ENCODE measurements at regions not wholly inside any gene's neighbourhood (a gene's known extent, or its start where the extent isn't known, plus 50 kb on each side); places are given as distances from the start of the nearest gene placed in this dataset.

DNA sequence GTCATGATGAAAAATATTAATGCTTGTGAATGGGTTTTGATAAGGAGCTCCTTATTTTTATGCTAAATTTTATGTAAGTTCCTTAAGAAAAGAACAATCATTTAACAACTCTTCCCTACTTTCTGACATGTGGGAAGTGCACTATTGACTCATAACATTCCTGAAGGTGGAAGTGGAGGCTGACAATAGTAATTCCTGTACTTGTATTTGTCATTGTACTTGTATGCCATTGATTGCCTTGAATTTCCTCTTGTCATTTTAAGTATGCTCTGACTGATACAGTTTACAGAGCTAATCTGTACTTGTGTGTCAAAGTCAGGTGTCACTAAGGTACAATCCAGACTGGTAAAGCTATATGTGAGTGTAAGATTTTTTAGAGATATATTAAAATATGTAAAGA lies 440.0 kb downstream of the SLC16A7 start:
- no peaks in the 10 kb centered on the region for H3K9me2 ChIP-seq (replicated peaks; ENCODE audit: insufficient read depth)
- DNase-seq (ENCODE audit: low spot score) = no peak
- TF ChIP-seq EZH2 (IDR thresholded peaks at IDR 0.05; ENCODE audit: borderline replicate concordance) = no peak
- no peak for TF ChIP-seq EZH2phosphoT487 (IDR thresholded peaks at IDR 0.05; ENCODE audit: low read depth, severe bottlenecking, unreplicated experiment)
- TF ChIP-seq, protein P1, sequence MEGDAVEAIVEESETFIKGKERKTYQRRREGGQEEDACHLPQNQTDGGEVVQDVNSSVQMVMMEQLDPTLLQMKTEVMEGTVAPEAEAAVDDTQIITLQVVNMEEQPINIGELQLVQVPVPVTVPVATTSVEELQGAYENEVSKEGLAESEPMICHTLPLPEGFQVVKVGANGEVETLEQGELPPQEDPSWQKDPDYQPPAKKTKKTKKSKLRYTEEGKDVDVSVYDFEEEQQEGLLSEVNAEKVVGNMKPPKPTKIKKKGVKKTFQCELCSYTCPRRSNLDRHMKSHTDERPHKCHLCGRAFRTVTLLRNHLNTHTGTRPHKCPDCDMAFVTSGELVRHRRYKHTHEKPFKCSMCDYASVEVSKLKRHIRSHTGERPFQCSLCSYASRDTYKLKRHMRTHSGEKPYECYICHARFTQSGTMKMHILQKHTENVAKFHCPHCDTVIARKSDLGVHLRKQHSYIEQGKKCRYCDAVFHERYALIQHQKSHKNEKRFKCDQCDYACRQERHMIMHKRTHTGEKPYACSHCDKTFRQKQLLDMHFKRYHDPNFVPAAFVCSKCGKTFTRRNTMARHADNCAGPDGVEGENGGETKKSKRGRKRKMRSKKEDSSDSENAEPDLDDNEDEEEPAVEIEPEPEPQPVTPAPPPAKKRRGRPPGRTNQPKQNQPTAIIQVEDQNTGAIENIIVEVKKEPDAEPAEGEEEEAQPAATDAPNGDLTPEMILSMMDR (IDR thresholded peaks at IDR 0.05; ENCODE audit: poor library complexity) = no peak
- no peaks in the 10 kb centered on the region for H3K4me1 ChIP-seq (ENCODE audit: insufficient read depth)
- H3K36me3 ChIP-seq (replicated peaks; ENCODE audit: insufficient read depth, low read depth) = no peaks in the 10 kb centered on the region
- H3K27me3 ChIP-seq = no peaks in the 10 kb centered on the region
- no peaks in the 10 kb centered on the region for H3K9me3 ChIP-seq (ENCODE audit: low read depth)
- no peak overlapping the region for H3K27ac ChIP-seq
- no peak overlapping the region for H2AFZ ChIP-seq
- H3K4me3 ChIP-seq = no peak overlapping the region
- H3K79me2 ChIP-seq = no peaks in the 10 kb centered on the region
- H3K4me2 ChIP-seq = no peak overlapping the region
- H4K20me1 ChIP-seq (ENCODE audit: insufficient read depth, poor library complexity, severe bottlenecking) = no peaks in the 10 kb centered on the region

DNA sequence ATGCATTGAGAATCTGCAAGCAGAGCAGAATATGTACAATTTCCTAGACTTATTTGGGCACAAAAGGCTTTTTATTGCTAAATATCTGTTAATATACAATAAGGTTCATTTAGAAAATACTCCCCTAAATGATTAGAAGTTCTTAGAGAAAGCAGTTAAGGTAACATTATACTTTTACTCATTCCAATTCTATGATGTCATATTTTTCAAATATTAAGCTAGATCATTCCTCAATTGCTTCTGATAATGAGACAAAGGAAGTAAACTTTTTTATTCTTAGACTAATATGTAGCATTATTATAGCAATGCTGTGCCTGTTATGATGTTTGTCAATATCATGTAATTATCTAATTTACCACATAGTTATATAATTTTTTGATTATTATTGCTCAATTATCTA lies 447.0 kb downstream of the SLC16A7 start:
- Histone ChIP-seq H3K9me3 (ENCODE audit: low read depth) (no peaks in the 10 kb centered on the region), H3K27ac (no peak overlapping the region), H3K4me1 (ENCODE audit: insufficient read depth) (no peaks in the 10 kb centered on the region), H3K36me3 (replicated peaks; ENCODE audit: insufficient read depth, low read depth) (no peaks in the 10 kb centered on the region), H2AFZ (no peak overlapping the region), H3K9me2 (replicated peaks; ENCODE audit: insufficient read depth) (no peaks in the 10 kb centered on the region), H3K27me3 (no peaks in the 10 kb centered on the region), H4K20me1 (ENCODE audit: insufficient read depth, poor library complexity, severe bottlenecking) (no peaks in the 10 kb centered on the region), H3K4me2 (no peak overlapping the region), H3K79me2 (no peaks in the 10 kb centered on the region), H3K4me3 (no peak overlapping the region)
- DNase-seq (ENCODE audit: low spot score) = no peak
- TF ChIP-seq EZH2 (IDR thresholded peaks at IDR 0.05; ENCODE audit: borderline replicate concordance) = no peak
- no peak for TF ChIP-seq EZH2phosphoT487 (IDR thresholded peaks at IDR 0.05; ENCODE audit: low read depth, severe bottlenecking, unreplicated experiment)
- TF ChIP-seq, protein P1 (IDR thresholded peaks at IDR 0.05; ENCODE audit: poor library complexity) = no peak

DNA sequence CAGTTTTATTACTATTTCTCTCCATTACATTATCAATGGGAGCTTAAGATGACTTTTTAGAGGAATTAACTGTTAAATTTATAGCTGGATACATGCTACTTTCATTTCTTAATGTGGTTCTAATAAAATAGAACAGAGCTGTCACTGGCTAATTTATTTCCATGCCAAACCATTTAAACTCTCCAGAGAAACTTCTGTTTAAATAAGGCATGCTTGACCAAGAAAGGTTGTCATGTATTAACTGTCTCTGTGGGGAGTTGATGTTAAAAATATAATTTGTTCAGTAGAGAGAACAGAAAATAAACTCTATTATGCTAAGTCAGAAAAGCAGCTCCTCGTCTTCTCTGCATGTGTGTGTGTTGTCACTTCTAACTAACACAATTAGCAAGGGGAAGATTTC lies 447.4 kb downstream of the SLC16A7 start:
- DNase-seq (ENCODE audit: low spot score) = no peak
- Histone ChIP-seq H3K4me1 (ENCODE audit: insufficient read depth) (no peaks in the 10 kb centered on the region), H3K9me2 (replicated peaks; ENCODE audit: insufficient read depth) (no peaks in the 10 kb centered on the region), H4K20me1 (ENCODE audit: insufficient read depth, poor library complexity, severe bottlenecking) (no peaks in the 10 kb centered on the region), H3K79me2 (no peaks in the 10 kb centered on the region), H3K4me3 (no peak overlapping the region), H3K27me3 (no peaks in the 10 kb centered on the region), H3K36me3 (replicated peaks; ENCODE audit: insufficient read depth, low read depth) (no peaks in the 10 kb centered on the region), H3K4me2 (no peak overlapping the region), H2AFZ (no peak overlapping the region), H3K27ac (no peak overlapping the region), H3K9me3 (ENCODE audit: low read depth) (no peaks in the 10 kb centered on the region)
- 70% methylated on average over 1 of the region's 1 CpG for WGBS (ENCODE audit: low lambda C conversion rate, missing lambda C conversion rate)
- TF ChIP-seq EZH2 (IDR thresholded peaks at IDR 0.05; ENCODE audit: borderline replicate concordance) (no peak), EZH2phosphoT487 (IDR thresholded peaks at IDR 0.05; ENCODE audit: low read depth, severe bottlenecking, unreplicated experiment) (no peak)
- TF ChIP-seq, protein P1 (IDR thresholded peaks at IDR 0.05; ENCODE audit: poor library complexity) = no peak

DNA sequence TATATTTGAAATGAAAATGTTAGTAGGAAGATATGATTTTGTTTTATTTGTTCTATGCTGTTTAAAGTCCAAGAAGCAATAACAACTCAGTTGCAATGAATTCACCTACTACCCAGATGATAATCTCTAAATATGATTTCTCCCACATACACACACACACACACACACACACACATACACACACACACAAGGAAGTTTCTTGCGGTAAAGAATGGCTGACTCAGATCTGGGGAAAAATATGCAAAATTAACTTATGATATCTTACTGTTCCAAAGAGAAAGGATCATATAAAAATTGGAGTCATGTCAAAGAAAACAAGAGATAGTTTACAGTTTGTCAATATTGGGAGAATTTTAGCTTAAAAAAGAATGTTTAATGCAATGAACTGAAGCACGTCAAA lies 456.7 kb downstream of the SLC16A7 start:
- Histone ChIP-seq H3K4me3 (no peak overlapping the region), H3K27ac (no peak overlapping the region), H3K9me3 (ENCODE audit: low read depth) (no peaks in the 10 kb centered on the region), H3K79me2 (no peaks in the 10 kb centered on the region), H3K36me3 (replicated peaks; ENCODE audit: insufficient read depth, low read depth) (no peaks in the 10 kb centered on the region), H3K4me2 (no peak overlapping the region), H2AFZ (no peak overlapping the region), H3K27me3 (no peaks in the 10 kb centered on the region), H3K9me2 (replicated peaks; ENCODE audit: insufficient read depth) (no peaks in the 10 kb centered on the region), H4K20me1 (ENCODE audit: insufficient read depth, poor library complexity, severe bottlenecking) (no peaks in the 10 kb centered on the region), H3K4me1 (ENCODE audit: insufficient read depth) (no peaks in the 10 kb centered on the region)
- DNase-seq (ENCODE audit: low spot score) = no peak
- TF ChIP-seq, protein P1 (IDR thresholded peaks at IDR 0.05; ENCODE audit: poor library complexity) = no peak
- no peak for TF ChIP-seq EZH2 (IDR thresholded peaks at IDR 0.05; ENCODE audit: borderline replicate concordance)
- TF ChIP-seq EZH2phosphoT487 (IDR thresholded peaks at IDR 0.05; ENCODE audit: low read depth, severe bottlenecking, unreplicated experiment) = no peak
- WGBS (ENCODE audit: low lambda C conversion rate, missing lambda C conversion rate) = 91% methylated on average over 2 of the region's 2 CpGs

Measured in hepatocyte (in vitro differentiated cells).